Neuronal stem cell (in vitro differentiated cells): ENCODE measurements at regions not wholly inside any gene's neighbourhood (a gene's known extent, or its start where the extent isn't known, plus 50 kb on each side); places are given as distances from the start of the nearest gene placed in this dataset.

Source experiments
- DNase-seq: peaks from one replicate; pipeline ENCODE4 v3.0.0-alpha.2; 2013; ENCODE audit warnings: low spot score
- H2AFZ ChIP-seq: one replicate; pipeline ENCODE4 v1.6.1; 2013; ENCODE audit warnings: mild to moderate bottlenecking, low read length, inconsistent platforms
- H2AK5ac ChIP-seq: 2 replicates; pipeline ENCODE4 v1.6.1; 2013; ENCODE audit warnings: low read depth, mild to moderate bottlenecking, inconsistent platforms, low read length, moderate library complexity, mixed read lengths
- H2BK120ac ChIP-seq: 2 replicates; pipeline ENCODE4 v1.6.1; 2013; ENCODE audit warnings: low read depth, mild to moderate bottlenecking, inconsistent platforms, low read length, moderate library complexity, mixed read lengths
- H2BK12ac ChIP-seq: one replicate; pipeline ENCODE4 v1.6.1; 2013; ENCODE audit warnings: low read length, inconsistent platforms
- H2BK15ac ChIP-seq: 2 replicates; pipeline ENCODE4 v1.6.1; 2013; ENCODE audit warnings: mild to moderate bottlenecking, low read length, inconsistent platforms, mixed read lengths
- H2BK5ac ChIP-seq: one replicate; pipeline ENCODE4 v1.6.1; 2013; ENCODE audit warnings: inconsistent platforms, mild to moderate bottlenecking, low read length, moderate library complexity
- H3K14ac ChIP-seq: one replicate; pipeline ENCODE4 v1.6.1; 2013; ENCODE audit warnings: low read length, inconsistent platforms
- H3K18ac ChIP-seq: 2 replicates; pipeline ENCODE4 v1.6.1; 2013; ENCODE audit warnings: low read length, inconsistent platforms
- H3K23ac ChIP-seq: 2 replicates; pipeline ENCODE4 v1.6.1; 2013; ENCODE audit warnings: low read depth, mild to moderate bottlenecking, mixed read lengths, low read length, inconsistent platforms; ENCODE audit not compliant: poor library complexity
- H3K27ac ChIP-seq: replicated peaks from 3 replicates; pipeline ENCODE4 v1.5.1; 2013; ENCODE audit warnings: low read length, inconsistent platforms
- H3K27me3 ChIP-seq, 3 experiments: 2 replicates each; pipeline ENCODE4 v1.6.1; 2013; ENCODE audit warnings: low read length in 3 of 3, mild to moderate bottlenecking in 2 of 3, inconsistent platforms in 1 of 3, low read depth in 1 of 3, mixed read lengths in 1 of 3, moderate library complexity in 1 of 3; ENCODE audit not compliant: control insufficient read depth in 3 of 3, insufficient read depth in 3 of 3
- H3K36me3 ChIP-seq, 2 donors: replicated peaks in 1 of 2; 2 replicates each; pipeline ENCODE4 v1.6.1; 2013; ENCODE audit warnings: low read length in 2 of 2; ENCODE audit not compliant: control insufficient read depth in 2 of 2, insufficient read depth in 2 of 2
- H3K4ac ChIP-seq: 2 replicates; pipeline ENCODE4 v1.6.1; 2013; ENCODE audit warnings: inconsistent platforms, mild to moderate bottlenecking, low read length, moderate library complexity
- H3K4me1 ChIP-seq, 2 donors: 1 replicate in 1 of 2; 2 replicates in 1 of 2; pipeline ENCODE4 v1.6.1; 2013; ENCODE audit warnings: low read length in 2 of 2, low read depth in 1 of 2; ENCODE audit not compliant: control insufficient read depth in 2 of 2, insufficient read depth in 1 of 2
- H3K4me2 ChIP-seq: one replicate; pipeline ENCODE4 v1.6.1; 2013; ENCODE audit warnings: mild to moderate bottlenecking, low read length, inconsistent platforms; ENCODE audit not compliant: insufficient read depth, poor library complexity, severe bottlenecking
- H3K4me3 ChIP-seq, 2 donors: 2 replicates each; pipeline ENCODE4 v1.5.1; 2013; ENCODE audit warnings: low read length in 2 of 2, mild to moderate bottlenecking in 2 of 2, inconsistent platforms in 1 of 2, moderate library complexity in 1 of 2
- H3K79me1 ChIP-seq: one replicate; pipeline ENCODE4 v1.6.1; 2013; ENCODE audit warnings: low read depth, mild to moderate bottlenecking, inconsistent platforms, low read length, moderate library complexity
- H3K9ac ChIP-seq: one replicate; pipeline ENCODE4 v1.6.1; 2013; ENCODE audit warnings: mild to moderate bottlenecking, low read depth, low read length, inconsistent platforms; ENCODE audit not compliant: poor library complexity
- H3K9me3 ChIP-seq, 2 donors: replicated peaks in 1 of 2; 2 replicates each; pipeline versions ENCODE3 to v1.6.1; 2013; ENCODE audit warnings: low read length in 2 of 2, mild to moderate bottlenecking in 2 of 2, inconsistent platforms in 1 of 2, low read depth in 1 of 2, mixed read lengths in 1 of 2, moderate library complexity in 1 of 2; ENCODE audit not compliant: control insufficient read depth in 2 of 2, insufficient read depth in 1 of 2
- H4K8ac ChIP-seq: one replicate; pipeline ENCODE4 v1.6.1; 2013; ENCODE audit warnings: low read depth, mild to moderate bottlenecking, inconsistent platforms, low read length, moderate library complexity
- H4K91ac ChIP-seq: one replicate; pipeline ENCODE4 v1.6.1; 2013; ENCODE audit warnings: low read length, low read depth, mild to moderate bottlenecking, inconsistent platforms; ENCODE audit not compliant: poor library complexity
- WGBS, 2 donors: extraction: QIAGEN DNeasy Blood & Tissue Kit; methylation state at CpG; one replicate each; pipeline ENCODE4 v1.1.7; 2013; ENCODE audit warnings: missing lambda C conversion rate in 2 of 2, mixed read lengths in 1 of 2; ENCODE audit not compliant: insufficient read length in 2 of 2, insufficient replicate concordance in 1 of 2; ENCODE audit errors: extremely low coverage in 2 of 2; 5-methylcytosine and 5-hydroxymethylcytosine counted together

GRCh38 chr12:67391656-67392055 lies 122.5 kb downstream of the CAND1 start:
- no peak for DNase-seq
- no peak overlapping the region for H3K4ac ChIP-seq
- no peak overlapping the region for H3K14ac ChIP-seq
- H2BK12ac ChIP-seq = no peak overlapping the region
- H3K4me3 ChIP-seq = no peak overlapping the region
- H2BK15ac ChIP-seq = no peak overlapping the region
- no peak overlapping the region for H3K18ac ChIP-seq
- H2BK5ac ChIP-seq = no peak overlapping the region
- H3K4me2 ChIP-seq = no peak overlapping the region
- H2BK120ac ChIP-seq = no peak overlapping the region
- H3K4me1 ChIP-seq = peaks cover 1 to 4% of the 10 kb centered on the region in 2 donors
- no peaks in the 10 kb centered on the region for H3K9me3 ChIP-seq
- H4K8ac ChIP-seq = no peak overlapping the region
- H2AFZ ChIP-seq = no peak overlapping the region
- no peaks in the 10 kb centered on the region for H3K36me3 ChIP-seq
- no peak overlapping the region for H2AK5ac ChIP-seq
- H3K23ac ChIP-seq = no peak overlapping the region
- H4K91ac ChIP-seq = no peak overlapping the region
- WGBS, 2 donors = no CpG with 5 or more reads among the region's 2 CpGs
- no peak overlapping the region for H3K27ac ChIP-seq
- H3K27me3 ChIP-seq = no peaks in the 10 kb centered on the region
- no peak overlapping the region for H3K9ac ChIP-seq
- H3K79me1 ChIP-seq = no peaks in the 10 kb centered on the region

DNA sequence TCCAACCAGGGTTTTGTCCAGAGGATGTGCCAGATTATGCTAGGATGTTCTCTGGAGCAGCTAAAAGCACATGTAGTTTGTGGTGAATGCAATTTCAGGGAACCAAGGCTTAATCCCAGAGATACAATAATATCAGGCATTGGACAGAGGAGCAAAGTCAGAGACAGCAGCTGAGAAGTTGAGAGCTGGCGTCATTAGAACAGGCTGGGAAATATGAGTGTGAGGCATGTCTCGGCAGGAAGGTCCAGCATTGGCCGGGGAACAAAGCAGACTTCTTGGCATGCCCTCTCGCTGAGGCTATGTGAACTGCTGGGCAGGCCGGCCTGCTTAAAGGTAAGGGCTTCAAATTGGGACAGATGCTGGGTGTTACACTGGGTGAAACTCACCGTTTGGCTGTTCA lies 125.4 kb downstream of the CAND1 start:
- no peaks in the 10 kb centered on the region for H3K36me3 ChIP-seq
- peaks cover 0 to 1% of the 10 kb centered on the region in 2 donors for H3K4me1 ChIP-seq
- no peaks in the 10 kb centered on the region for H3K79me1 ChIP-seq
- no peak overlapping the region for H3K23ac ChIP-seq
- H2AFZ ChIP-seq = peak overlapping the region; percentile 65
- H3K9me3 ChIP-seq = no peaks in the 10 kb centered on the region
- no peak overlapping the region for H3K27ac ChIP-seq
- no peak overlapping the region for H3K14ac ChIP-seq
- no CpG with 5 or more reads among the region's 6 CpGs for WGBS, 2 donors
- H4K8ac ChIP-seq = no peak overlapping the region
- no peak overlapping the region for H3K4me2 ChIP-seq
- no peak for DNase-seq
- H3K4me3 ChIP-seq = no peak overlapping the region
- no peak overlapping the region for H4K91ac ChIP-seq
- H3K27me3 ChIP-seq = no peaks in the 10 kb centered on the region
- H2BK5ac ChIP-seq = no peak overlapping the region
- H2BK120ac ChIP-seq = no peak overlapping the region
- H2BK12ac ChIP-seq = no peak overlapping the region
- no peak overlapping the region for H3K18ac ChIP-seq
- no peak overlapping the region for H3K9ac ChIP-seq
- H2AK5ac ChIP-seq = no peak overlapping the region
- no peak overlapping the region for H3K4ac ChIP-seq
- no peak overlapping the region for H2BK15ac ChIP-seq

DNA sequence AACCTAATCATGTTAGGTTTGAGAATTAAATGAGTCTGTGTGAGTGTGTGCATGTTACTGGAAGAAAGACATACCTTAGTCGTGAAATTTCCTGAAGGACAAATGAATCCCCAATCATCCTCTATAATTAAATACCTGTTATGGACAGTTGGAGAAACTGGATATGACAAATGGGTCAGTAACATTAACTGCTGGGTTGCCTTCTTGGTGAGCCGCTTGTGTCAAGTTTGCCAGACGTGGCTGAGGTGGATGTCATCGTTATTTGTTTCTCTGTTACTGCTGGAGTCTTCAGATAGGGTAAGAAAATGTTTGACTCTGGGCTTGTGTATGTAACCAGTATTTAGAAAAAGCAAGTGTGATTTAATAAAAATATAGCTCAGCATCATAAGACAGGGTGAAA lies 131.6 kb downstream of the CAND1 start:
- Histone ChIP-seq H3K9ac (no peak overlapping the region), H3K23ac (no peak overlapping the region), H3K4me3 (no peak overlapping the region), H3K36me3 (no peaks in the 10 kb centered on the region), H3K18ac (no peak overlapping the region), H3K27ac (no peak overlapping the region), H4K8ac (no peak overlapping the region), H3K4me1 (no peaks in the 10 kb centered on the region), H4K91ac (no peak overlapping the region), H3K4ac (no peak overlapping the region), H2BK120ac (no peak overlapping the region), H2AK5ac (no peak overlapping the region), H3K79me1 (no peaks in the 10 kb centered on the region), H2BK5ac (no peak overlapping the region), H2BK15ac (no peak overlapping the region), H2BK12ac (no peak overlapping the region), H3K9me3 (peaks cover 0 to 6% of the 10 kb centered on the region in 2 donors), H3K4me2 (no peak overlapping the region), H3K27me3 (no peaks in the 10 kb centered on the region), H3K14ac (no peak overlapping the region), H2AFZ (no peak overlapping the region)
- WGBS, 2 donors = no CpG with 5 or more reads among the region's 4 CpGs
- no peak for DNase-seq

GRCh38 chr12:67410246-67410645 lies 141.1 kb downstream of the CAND1 start:
- H3K27ac ChIP-seq = no peak overlapping the region
- H4K8ac ChIP-seq = no peak overlapping the region

More at GRCh38 chr12:67410246-67410645, 141.1 kb downstream of the CAND1 start:
- H3K4me2 ChIP-seq = no peak overlapping the region
- H2BK15ac ChIP-seq = no peak overlapping the region
- no peak for DNase-seq
- H3K9me3 ChIP-seq = no peaks in the 10 kb centered on the region
- no peak overlapping the region for H3K14ac ChIP-seq
- no peak overlapping the region for H2BK5ac ChIP-seq
- no peak overlapping the region for H3K4me3 ChIP-seq
- H3K4me1 ChIP-seq = peaks cover 0 to 9% of the 10 kb centered on the region in 2 donors
- H2AK5ac ChIP-seq = no peak overlapping the region
- H3K79me1 ChIP-seq = no peaks in the 10 kb centered on the region
- H2BK12ac ChIP-seq = no peak overlapping the region
- H3K36me3 ChIP-seq = no peaks in the 10 kb centered on the region
- no peak overlapping the region for H4K91ac ChIP-seq
- H3K27me3 ChIP-seq = no peaks in the 10 kb centered on the region
- no peak overlapping the region for H3K9ac ChIP-seq
- no peak overlapping the region for H3K18ac ChIP-seq
- H3K23ac ChIP-seq = no peak overlapping the region
- no peak overlapping the region for H2BK120ac ChIP-seq
- no CpG with 5 or more reads among the region's 2 CpGs for WGBS, 2 donors
- H2AFZ ChIP-seq = no peak overlapping the region
- no peak overlapping the region for H3K4ac ChIP-seq
